AG09309 (cell line): ENCODE measurements at regions not wholly inside any gene's neighbourhood (a gene's known extent, or its start where the extent isn't known, plus 50 kb on each side); places are given as distances from the start of the nearest gene placed in this dataset.

ENCODE experiments used
- DNase-seq: peaks from one replicate; pipeline ENCODE4 v3.0.0-alpha.2; 2010; ENCODE audit warnings: low read depth
- H3K4me3 ChIP-seq: 2 replicates; pipeline ENCODE4 v1.5.1; 2011; ENCODE audit warnings: mild to moderate bottlenecking, low read depth, low read length, moderate library complexity; ENCODE audit not compliant: control insufficient read depth
- TF ChIP-seq, protein P1 (sequence below): IDR thresholded peaks from 2 replicates; pipeline ENCODE4 v1.5.1; 2011; ENCODE audit warnings: mild to moderate bottlenecking, low read depth, low read length, inconsistent platforms; ENCODE audit not compliant: insufficient read depth, control insufficient read depth; ENCODE audit errors: missing control alignments

- H3K4me3 ChIP-seq, result no peak overlapping the region
- TF ChIP-seq, protein P1, sequence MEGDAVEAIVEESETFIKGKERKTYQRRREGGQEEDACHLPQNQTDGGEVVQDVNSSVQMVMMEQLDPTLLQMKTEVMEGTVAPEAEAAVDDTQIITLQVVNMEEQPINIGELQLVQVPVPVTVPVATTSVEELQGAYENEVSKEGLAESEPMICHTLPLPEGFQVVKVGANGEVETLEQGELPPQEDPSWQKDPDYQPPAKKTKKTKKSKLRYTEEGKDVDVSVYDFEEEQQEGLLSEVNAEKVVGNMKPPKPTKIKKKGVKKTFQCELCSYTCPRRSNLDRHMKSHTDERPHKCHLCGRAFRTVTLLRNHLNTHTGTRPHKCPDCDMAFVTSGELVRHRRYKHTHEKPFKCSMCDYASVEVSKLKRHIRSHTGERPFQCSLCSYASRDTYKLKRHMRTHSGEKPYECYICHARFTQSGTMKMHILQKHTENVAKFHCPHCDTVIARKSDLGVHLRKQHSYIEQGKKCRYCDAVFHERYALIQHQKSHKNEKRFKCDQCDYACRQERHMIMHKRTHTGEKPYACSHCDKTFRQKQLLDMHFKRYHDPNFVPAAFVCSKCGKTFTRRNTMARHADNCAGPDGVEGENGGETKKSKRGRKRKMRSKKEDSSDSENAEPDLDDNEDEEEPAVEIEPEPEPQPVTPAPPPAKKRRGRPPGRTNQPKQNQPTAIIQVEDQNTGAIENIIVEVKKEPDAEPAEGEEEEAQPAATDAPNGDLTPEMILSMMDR, result no peak
- DNase-seq, result no peak
Measured at GRCh38 chr18:64240316-64240715, 91.4 kb upstream of the LINC00305 start.

DNA sequence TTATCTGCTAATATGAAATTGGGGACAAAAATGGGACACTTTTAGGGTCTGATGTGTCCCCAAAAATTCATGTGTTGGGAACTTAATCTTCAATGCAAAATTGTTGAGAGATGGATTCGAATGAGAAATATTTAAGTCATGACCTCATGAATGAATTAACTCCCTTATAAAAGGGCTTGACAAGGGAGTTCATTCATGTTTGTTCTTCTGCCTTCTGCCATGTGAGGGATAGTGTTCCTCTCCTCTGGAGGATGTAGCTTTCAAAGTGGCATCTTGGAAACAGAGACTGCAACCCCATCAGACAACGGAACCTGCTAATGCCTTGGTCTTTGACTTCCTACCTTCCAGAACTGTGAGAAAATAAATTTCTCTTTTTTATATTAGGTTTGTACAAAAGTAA lies 89.2 kb upstream of the LINC00305 start:
- TF ChIP-seq, protein P1, result no peak
- no peak overlapping the region for H3K4me3 ChIP-seq
- no peak for DNase-seq

DNA sequence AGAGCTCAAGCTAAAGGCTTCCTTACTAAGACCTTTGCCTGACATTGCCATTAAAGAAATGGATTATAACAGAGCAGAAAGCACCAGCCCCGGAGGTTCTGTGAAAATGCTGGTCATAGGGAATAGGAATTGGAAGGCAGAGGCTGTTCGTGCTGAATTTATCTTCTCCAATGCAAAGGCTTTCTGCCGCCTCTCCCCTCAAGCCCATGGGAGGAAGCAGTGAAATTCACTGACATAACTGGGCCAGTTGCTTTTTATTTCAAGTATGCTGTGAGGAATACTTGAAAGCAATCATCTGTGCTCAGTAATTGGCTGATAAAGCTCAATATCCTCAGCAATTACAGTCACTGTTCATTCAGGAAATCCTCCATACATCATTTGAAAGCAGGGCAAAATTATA lies 85.4 kb upstream of the LINC00305 start:
- no peak overlapping the region for H3K4me3 ChIP-seq
- TF ChIP-seq, protein P1, result no peak
- DNase-seq, result no peak

DNA sequence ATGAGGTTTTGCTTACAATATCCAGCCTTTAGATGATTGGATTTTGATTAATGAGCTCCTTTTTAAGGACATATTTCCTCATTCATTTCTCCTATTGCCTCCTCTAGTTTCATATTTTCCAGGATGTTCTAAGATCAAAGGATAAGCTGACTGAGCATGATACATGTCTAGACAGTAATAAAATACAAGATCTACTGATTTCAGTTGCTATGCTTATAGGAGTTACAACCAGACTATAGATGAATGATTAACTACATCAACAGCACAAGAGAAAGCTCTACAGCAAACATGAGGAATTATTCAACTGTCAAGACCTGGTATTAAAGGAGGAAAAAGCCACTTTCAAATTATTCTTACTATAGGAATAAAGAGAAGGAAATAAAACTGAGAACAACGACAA lies 85.0 kb upstream of the LINC00305 start:
- DNase-seq, result no peak
- TF ChIP-seq, protein P1, result no peak
- H3K4me3 ChIP-seq, result no peak overlapping the region

DNA sequence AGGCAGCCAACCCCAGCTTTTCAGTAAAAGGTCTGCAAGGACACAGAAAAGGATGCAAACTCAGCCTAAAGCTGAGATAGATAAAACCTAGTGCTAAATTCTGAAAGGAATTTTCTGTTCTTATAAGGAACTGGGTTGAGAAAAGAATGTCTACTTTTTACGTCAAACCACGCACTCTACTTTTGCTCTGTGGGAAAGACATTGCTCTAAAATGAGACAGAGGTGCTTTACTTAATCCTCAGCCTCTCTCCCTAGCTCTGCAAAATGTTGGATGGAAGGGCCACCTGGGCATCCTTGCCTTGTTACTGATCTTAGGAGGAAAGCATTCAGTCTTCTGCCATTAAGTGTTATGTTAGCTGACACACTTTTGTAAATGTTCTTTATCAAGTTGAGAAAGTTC lies 72.1 kb upstream of the LINC00305 start:
- no peak overlapping the region for H3K4me3 ChIP-seq
- TF ChIP-seq, protein P1, result no peak
- no peak for DNase-seq

GRCh38 chr18:64219517-64219916 lies 70.6 kb upstream of the LINC00305 start:
- DNase-seq, result no peak
- TF ChIP-seq, protein P1, result no peak

GRCh38 chr18:64210401-64210949 lies 61.6 kb upstream of the LINC00305 start:
- DNase-seq, result no peak
- H3K4me3 ChIP-seq, result no peak overlapping the region
- TF ChIP-seq, protein P1, result no peak

More at GRCh38 chr18:64219517-64219916, 70.6 kb upstream of the LINC00305 start:
- H3K4me3 ChIP-seq, result no peak overlapping the region
